Kidney tubule cell (primary cell): ENCODE measurements at regions not wholly inside any gene's neighbourhood (a gene's known extent, or its start where the extent isn't known, plus 50 kb on each side); places are given as distances from the start of the nearest gene placed in this dataset.

Experiments used
- DNase-seq: peaks from one replicate; pipeline ENCODE4 v3.0.0-alpha.2; 2018; ENCODE audit warnings: low spot score

- no peak for DNase-seq
Observed at GRCh38 chr1:192238421-192238820, 78.4 kb upstream of the RGS21 start.

- peak; percentile 4 for DNase-seq
Observed at GRCh38 chr1:192243721-192244120, 73.1 kb upstream of the RGS21 start.

GRCh38 chr1:192251735-192252134, 65.1 kb upstream of the RGS21 start:
- no peak for DNase-seq

GRCh38 chr1:192252776-192253175, 64.0 kb upstream of the RGS21 start:
- DNase-seq, result no peak

GRCh38 chr1:192256674-192257334, 60.0 kb upstream of the RGS21 start:
- DNase-seq, result no peak

- DNase-seq, result no peak
Observed at GRCh38 chr1:192260076-192260475, 56.7 kb upstream of the RGS21 start.

- DNase-seq, result no peak
Observed at GRCh38 chr1:192261476-192261875, 55.3 kb upstream of the RGS21 start.

- peak; percentile 43 for DNase-seq
Observed at GRCh38 chr1:192263436-192263835, 53.4 kb upstream of the RGS21 start.

GRCh38 chr1:192265516-192266173, 51.1 kb upstream of the RGS21 start:
- no peak for DNase-seq

GRCh38 chr1:192266645-192267044, 50.1 kb upstream of the RGS21 start:
- no peak for DNase-seq
